HG02981 (cell line): ENCODE measurements at regions not wholly inside any gene's neighbourhood (a gene's known extent, or its start where the extent isn't known, plus 50 kb on each side); places are given as distances from the start of the nearest gene placed in this dataset.
"Not testable (repeated sequence)": the region's sequence is repeated elsewhere in the genome, so short reads cannot be mapped to it uniquely, and the experiment has no call there.

Source experiments
- ATAC-seq: cut with Tn5 transposase; IDR thresholded peaks from one replicate; pipeline ENCODE4 v1.9.1; 2021; ENCODE audit warnings: mild to moderate bottlenecking, moderate library complexity; ENCODE audit not compliant: unreplicated experiment

DNA sequence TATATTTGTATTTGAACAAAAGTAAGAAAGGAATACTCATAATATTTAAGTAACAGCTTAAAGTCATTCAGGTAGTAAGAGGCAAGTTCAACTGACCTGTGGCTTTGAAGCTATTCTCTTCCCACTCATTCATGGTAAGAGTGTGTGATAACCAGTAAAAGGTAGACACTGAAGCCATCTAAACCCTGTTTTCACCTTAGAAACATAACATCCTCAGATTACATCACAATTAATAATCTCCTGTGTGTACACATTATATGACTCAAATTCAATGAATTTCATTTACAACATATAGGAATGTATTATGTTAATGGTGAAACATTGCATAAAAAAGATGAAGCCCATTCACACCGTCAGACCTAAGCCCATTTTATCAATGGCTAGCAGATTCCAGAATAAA lies 364.8 kb upstream of the SNX7 start:
- ATAC-seq: no peak

DNA sequence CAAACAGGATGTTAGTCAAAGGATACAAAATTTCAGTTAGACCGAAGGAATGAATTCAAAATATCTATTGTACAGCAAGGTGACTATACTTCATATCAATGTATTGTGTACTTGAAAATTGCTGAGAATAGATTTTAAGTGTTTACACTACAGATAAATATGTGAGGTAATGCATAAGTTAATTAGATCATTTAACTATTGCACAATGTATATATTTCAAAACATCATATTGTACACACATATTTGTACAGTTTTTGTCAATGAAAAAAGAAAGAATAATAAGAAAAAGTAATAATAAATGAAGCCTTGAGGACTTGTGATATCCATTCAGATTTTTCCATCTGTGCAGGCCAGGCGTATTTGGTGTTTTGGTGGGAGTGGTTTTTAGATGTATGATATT lies 367.4 kb upstream of the SNX7 start:
- no peak for ATAC-seq

DNA sequence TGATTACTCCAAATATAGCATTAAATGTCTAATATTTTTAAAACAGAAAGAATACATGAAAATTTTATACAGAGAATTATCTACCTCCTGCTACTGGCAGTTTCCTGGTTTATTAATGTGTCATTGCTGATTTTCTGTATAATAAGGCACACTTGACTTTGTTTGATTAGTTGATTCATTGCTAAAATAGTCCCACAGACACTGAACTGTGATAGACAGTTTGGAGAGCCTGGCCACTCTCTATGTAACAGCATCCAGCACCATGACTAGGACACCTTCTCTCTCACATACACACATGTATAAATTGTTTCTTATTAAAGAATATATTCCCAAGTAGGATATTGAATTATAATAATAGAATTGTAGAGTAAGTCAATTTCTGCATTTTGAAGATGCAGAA lies 368.5 kb upstream of the SNX7 start:
- ATAC-seq: no peak

DNA sequence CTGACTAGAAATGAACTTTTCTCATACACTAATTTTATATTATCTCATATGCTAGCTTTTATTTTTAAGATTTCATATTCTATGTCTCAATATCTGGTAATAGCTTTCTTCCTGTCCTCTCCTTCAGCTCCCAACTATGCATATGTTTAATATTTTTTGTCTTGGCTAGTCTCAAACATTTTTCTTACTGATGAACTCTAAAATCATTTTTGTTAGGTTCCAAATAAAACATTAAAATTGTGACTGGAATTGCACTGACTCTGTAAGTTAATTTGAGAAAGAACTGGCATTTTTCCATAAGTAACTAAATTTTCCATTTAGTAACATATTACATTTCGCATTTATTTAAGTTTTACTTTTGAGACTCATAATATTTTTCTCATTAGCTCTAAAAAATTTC lies 368.5 kb upstream of the DPYD start:
- no peak for ATAC-seq

DNA sequence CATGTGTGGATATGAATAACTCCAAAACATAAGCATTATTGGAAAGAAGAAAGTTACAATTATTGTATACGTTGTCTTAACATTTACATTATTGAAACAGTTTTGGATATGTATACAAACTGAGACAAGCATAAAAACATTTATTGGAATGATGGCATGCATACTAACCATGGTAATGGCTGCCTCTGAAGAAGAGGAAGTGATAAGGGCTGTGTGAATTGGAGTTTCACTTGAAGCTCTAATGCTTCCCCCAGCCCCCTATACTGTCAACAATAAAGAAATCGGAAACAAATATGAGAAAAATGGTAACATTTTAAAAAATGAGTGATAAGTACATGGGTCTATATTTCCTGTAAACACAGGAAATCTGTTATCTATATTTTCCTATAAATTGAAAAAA lies 367.7 kb upstream of the DPYD start:
- ATAC-seq: no peak

DNA sequence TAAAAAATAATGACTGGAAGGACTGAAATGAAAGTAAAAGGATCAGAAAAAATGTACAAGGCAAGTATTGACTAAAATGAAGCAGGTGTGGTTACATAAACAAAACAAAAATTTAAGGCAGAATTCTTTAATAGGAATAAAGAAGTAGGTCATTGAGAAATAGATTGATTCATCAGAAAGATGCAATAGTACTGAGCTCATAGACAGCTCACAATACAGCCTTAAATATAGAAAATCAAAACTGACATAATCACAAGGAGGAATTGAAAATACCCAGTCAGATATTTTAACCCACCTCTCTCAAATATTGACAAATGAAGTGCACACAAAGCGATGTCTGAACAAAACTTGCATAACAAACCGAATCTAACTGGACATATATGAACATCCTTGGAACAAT lies 366.8 kb upstream of the DPYD start:
- ATAC-seq: no peak

DNA sequence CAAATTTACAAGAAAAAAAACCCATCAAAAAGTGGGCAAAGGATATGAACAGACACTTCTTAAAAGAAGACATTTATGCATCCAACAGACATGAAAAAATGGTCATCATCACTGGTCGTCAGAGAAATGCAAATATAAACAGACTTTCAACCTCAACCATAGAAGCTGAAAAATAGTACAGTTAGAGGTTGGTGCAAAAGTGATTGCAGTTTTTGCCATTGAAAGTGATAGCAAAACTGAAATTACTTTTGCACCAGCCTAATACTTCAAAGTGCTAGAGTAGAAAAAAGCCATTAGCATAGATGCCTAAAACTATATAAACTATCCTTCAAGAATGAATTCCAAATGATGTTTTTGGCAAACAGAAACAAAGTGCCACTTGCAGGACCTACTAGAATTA lies 365.8 kb upstream of the DPYD start:
- ATAC-seq: no peak

DNA sequence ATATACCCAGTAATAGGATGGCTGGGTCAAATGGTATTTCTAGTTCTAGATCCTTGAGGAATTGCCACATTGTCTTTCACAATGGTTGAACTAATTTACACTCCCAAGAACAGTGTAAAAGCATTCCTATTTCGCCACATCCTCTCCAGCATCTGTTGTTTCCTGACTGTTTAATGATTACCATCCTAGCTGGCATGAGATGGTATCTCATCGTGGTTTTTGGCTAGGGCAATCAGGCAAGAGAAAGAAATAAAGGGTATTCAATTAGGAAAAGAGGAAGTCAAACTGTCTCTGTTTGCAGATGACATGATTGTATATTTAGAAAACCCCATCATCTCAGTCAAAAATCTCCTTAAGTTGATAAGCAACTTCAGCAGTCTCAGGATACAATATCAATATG lies 364.5 kb upstream of the DPYD start:
- ATAC-seq: not testable (repeated sequence)

DNA sequence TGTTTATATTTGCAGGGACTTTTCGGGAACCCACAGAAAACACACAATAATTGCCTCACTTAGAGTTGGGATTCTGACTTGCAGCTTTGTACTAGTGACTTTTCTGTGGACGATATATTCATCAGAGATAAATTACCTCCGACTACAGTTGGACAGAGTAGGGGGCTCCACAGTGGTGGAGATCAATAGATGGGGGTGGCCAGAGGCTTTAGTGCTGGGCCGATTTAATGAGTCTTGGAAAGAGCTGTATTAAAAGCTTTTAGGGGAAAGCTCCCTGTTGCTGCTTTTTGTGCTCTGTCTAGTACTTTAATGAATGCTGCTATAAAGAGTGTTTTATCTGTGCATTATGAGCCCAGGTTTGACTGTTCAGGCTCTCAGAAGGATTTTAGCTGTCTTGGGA lies 359.2 kb upstream of the DPYD start:
- ATAC-seq: no peak

DNA sequence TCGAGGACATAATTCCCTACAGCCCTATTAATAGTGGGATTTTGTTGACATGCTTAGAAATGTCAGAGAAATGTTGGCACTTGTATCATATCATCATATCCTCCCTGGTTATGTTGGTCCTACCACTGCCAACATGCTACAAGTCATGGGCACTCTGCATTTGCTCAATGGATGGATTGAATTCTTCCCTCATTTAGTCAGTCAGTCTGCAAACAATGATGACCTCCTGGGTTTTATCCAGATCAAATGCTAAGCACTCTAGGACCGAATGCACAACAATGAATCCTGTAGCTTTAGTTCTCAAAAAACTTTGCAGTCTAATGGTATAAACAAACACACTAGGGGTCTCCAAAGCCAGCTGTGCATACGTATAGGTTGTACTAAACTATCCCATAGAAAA lies 357.2 kb upstream of the DPYD start:
- no peak for ATAC-seq

DNA sequence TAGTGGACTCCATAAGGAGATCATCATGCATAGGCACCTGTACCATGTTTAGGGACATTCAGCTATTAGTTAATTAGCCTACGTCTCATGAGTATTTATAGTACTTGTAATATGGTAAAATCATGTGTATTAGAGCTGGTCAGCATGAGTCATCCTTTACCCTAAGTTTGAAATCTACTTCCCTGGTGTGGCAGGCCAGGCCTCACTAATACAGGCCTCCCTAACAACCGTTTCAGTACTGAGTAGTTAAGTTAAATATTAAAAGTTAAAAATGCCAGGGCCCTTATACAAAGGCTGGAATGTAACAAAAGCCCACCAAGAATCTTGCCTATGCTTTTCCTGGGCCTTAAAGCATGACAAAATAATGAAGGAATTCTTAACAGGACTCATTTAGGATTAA lies 356.3 kb upstream of the DPYD start:
- ATAC-seq: no peak

DNA sequence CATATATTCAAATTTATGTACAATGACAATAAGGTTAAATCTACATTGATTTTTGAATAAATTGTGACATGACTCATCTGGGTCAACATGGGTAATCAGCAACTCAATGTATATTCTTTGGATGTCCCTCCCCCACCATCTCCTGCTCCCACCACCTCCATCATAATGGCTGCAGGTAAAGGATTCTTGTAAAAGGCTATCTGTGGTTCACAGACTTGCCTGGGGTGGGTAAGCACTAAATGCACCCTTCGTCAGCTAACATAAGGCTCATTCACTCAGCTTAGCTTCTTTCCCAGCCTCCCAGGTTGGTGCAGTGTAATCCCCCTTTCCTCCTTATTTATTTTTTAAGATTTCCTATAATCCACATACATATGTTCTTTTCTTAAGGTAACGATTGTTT lies 355.7 kb upstream of the DPYD start:
- ATAC-seq: no peak

DNA sequence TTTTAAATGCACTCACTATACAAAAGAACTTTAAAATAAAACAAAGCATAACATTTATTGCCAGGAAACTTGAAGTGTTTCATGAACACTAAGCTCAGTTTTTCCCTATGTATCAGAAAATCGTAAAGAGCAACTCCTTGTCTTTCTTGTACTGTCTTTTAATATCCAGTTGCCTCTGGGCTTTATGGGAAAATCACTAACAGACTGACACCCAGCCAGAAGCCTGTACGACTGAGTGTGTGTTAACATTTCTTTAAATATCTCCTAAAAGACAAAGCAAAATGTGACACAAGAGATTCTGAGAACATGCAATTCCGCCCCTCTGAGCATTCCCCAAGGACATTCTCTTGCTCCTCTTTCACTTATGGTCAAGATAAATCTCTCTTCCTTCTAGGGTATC lies 347.5 kb upstream of the DPYD start:
- ATAC-seq: no peak

DNA sequence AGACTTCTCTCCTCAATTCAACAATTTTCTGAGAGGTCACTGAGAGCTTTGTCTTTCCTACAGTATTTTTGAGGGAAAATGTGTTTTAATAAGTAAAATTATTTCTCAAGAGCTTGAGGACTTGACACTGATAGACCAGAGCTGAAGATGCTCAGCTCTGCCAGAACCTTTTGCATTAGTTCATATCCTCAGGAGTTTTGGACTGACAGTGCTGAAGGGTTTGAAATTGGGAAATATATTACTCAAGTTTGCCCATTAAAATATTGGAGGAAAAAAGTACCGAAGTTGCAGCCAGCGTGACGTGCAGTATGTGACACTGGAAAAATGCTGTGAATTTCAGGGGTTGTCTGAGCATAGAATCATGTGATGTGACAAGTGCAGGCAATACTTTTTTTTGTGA lies 346.6 kb upstream of the DPYD start:
- no peak for ATAC-seq

DNA sequence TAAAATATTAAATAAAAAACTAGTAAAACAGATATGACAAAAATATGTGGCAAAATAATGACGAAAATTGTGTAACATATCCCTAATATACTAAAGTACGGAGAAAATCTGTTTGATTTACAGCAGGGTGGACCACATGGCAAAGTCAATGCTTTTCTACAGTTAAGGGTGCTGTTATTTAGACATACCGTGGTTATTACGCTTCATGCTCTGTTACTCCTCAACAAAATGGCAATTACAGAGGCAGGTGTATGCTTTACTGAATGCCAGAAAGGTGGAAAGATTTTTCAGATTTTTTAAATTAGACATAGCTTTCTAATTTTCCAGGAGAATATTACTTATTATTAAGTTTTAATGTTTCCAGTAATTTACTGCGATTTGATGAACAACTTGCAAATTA lies 343.9 kb upstream of the DPYD start:
- no peak for ATAC-seq

DNA sequence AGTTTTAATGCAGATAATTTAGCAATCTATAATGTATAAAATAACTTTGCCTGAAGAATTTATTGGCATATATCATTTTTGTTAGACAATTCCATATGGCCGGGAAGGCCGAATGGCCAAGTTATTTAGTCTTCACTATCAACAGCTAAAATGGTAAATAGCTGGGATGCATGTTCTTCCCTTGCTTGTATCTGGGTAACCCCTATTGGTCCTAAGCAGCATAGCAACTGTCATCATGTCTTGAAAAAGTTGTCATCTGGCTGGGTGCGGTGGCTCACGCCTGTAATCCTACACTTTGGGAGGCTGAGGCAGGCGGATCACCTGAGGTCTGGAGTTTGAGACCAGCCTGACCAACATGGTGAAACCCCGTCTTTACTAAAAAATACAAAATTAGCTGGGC lies 340.0 kb upstream of the DPYD start:
- no peak for ATAC-seq

DNA sequence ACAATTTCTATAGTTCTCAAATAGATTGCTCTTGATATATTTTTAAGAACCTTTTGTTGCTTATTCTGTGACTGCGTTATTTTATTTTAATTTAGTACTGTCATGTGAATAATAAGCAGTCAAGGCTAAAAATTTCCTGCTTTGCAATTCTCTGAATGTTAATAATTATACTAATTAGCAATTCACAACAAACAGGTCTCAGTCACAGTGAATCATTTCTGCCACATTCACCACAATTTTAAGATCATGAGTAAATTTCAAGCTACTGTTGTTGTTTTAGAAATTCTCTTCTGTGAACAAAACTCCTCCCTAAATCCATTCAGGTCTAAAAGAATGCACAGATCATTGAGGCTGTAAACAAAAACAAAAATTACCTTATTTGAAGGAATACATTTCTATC lies 339.6 kb upstream of the DPYD start:
- ATAC-seq: no peak

DNA sequence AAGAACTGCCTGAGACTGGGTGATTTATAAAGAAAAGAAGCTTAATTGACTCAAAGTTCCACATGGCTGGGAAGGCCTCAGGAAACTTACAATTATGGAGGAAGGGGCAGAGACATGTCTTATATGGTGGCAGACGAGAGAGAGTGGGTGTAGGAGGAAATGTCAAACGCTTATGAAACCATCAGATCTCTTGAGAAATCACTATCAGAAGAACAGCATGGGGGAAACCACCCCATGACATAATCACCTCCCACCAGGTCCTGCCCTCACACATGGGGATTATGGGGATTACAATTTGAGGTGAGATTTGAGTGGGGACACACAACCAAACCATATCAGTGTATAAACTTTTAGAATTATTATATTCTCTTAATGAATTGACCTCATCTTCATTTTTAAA lies 335.9 kb upstream of the DPYD start:
- no peak for ATAC-seq

DNA sequence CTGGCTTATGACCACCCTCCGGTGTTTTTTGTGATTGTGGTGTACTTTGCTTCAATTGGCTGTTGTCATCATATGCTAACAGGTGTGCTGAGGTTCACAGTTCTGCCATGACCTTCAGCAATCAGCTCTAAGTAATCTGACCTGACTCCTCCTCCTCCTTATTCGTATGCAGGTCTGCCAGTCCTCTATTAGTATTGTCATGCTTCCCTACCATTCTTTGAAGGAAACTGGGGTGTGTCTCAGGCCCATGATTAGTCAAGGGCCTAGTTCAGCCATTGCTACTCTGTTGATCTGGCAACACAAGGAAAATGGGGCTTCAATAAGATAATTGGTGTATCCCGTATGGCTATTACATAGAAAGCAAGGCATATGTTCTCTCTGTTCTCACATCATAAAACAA lies 332.3 kb upstream of the DPYD start:
- ATAC-seq: no peak

DNA sequence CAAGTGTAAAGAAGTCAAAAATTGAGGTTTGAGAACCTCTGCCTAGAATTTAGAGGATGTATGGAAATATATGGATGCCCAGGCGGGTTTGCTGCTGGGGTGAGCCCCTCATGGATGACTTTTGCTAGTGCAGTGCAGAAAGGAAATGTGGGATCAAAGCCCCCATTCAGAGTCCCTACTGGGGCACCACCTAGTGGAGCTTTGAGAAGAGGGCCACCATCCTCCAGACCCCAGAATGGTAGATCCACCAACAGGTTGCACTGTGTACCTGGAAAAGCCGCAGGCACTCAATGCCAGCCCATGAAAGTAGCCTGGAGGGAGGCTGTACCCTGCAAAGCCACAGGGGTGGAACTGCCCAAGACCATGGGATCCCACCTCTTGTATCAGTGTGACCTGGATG lies 330.7 kb upstream of the DPYD start:
- no peak for ATAC-seq

DNA sequence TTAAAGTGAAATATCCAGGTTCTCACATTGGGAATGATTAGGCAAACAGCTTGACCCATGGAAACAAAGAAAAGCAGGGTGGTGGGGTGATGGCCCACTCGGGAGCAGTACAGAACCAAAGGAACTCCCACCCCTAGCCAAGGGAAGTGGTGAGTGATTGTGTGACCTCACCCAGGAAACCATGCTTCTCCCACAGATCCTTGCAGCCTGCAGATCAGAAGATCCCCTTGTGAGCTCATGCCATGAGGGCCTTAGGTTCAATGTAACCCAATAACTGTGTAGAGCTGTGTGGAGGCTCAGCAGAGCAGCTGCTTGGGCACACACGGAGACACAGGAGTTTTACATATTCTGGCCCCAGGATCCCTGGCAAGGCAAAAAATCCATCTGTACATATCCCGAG lies 311.8 kb upstream of the DPYD start:
- ATAC-seq: no peak

DNA sequence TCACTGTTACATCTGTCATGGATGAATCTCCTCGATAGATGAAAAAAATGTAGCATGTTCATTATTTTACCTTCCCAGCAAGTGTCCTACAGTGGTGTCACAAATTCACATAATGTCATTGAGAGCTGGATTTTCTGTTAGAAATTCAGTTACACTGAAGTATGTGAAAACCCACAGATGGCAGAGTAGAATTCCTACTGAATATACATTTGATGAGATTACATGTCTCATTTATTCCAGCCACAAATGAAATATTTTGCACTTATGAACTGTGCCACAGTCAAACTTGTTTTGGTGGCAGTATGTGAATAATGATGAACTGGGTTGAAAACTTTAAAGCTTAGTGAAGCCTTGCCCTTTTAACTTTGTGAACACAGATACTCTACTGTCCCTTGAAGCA lies 301.9 kb upstream of the DPYD start:
- ATAC-seq: no peak

DNA sequence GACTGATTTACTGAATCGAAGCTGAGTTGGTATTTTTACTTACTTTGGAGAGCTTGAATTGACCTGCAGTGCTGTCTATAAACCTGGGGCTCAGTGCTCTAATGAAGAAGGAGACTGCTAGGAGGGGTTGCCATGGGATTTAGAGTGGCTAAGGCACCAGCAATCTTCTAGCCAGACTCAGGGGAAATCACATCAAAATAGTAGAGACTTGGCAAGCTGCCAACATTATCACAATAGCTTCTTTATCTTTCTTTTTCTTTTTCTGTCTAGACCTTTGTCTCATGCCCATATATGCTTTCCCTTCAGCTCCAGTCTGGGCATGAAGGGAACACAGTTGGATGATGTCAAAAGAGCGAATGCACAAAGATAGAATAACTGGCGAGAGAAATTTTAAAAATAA lies 301.1 kb upstream of the DPYD start:
- no peak for ATAC-seq

DNA sequence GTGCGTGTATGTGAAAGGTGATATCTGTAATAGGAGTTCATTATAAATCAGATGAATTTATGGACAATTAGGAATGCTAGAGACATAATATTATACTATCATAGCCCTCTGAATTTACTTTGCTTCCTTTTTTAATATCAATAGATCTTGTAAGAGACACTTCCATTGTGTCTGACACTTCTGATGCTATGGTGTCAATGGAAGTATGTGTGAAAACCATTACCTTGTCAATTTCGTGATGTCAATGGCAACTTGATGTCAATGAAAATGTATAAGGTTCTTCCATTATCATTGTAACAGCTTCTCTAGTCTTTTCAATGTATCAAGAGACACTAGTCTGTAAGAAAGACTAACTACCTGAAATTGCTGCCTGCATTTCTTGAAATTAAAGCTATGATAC lies 296.8 kb upstream of the DPYD start:
- no peak for ATAC-seq
